GM06990 (cell line): ENCODE measurements at regions not wholly inside any gene's neighbourhood (a gene's known extent, or its start where the extent isn't known, plus 50 kb on each side); places are given as distances from the start of the nearest gene placed in this dataset.

Source experiments
- DNase-seq: peaks from one replicate; pipeline ENCODE4 v3.0.0-alpha.2; 2011; ENCODE audit not compliant: insufficient read length; ENCODE audit errors: extremely low read depth
- H3K27me3 ChIP-seq: replicated peaks from 2 replicates; pipeline ENCODE4 v1.6.0; 2011; ENCODE audit warnings: low read length; ENCODE audit not compliant: control insufficient read depth, insufficient read depth
- H3K36me3 ChIP-seq: 2 replicates; pipeline ENCODE4 v1.5.1; 2011; ENCODE audit warnings: low read length; ENCODE audit not compliant: control insufficient read depth, insufficient read depth
- H3K4me3 ChIP-seq: replicated peaks from 2 replicates; pipeline ENCODE4 v1.5.1; 2011; ENCODE audit warnings: low read depth, mild to moderate bottlenecking, control low read depth, low read length
- TF ChIP-seq, protein P1 (sequence below): IDR thresholded peaks from 2 replicates; pipeline ENCODE4 v1.5.1; 2011; ENCODE audit warnings: low read length, control low read depth, mild to moderate bottlenecking, inconsistent platforms; ENCODE audit not compliant: insufficient read depth, poor library complexity, severe bottlenecking

DNA sequence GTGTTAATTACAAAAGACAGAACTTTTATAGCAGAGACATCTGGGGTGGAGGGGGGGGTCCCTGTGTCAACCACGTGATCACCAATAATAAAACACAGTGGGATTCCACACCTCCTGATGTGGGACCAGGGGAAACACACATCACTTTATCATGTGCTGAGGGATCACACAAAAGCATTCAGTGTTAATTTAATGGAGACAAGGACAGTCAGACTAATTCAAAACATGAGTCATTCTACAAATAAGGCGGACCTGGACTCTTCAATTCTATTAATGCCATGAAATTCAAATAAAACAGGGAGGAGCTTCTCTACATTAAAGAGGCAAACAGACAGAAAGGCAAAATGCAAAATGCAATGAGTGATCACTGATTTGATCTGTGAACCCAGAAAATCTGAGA, 67.3 kb upstream of the PFKP start:
- H3K36me3 ChIP-seq = no peaks in the 10 kb centered on the region
- no peak for DNase-seq
- TF ChIP-seq, protein P1, sequence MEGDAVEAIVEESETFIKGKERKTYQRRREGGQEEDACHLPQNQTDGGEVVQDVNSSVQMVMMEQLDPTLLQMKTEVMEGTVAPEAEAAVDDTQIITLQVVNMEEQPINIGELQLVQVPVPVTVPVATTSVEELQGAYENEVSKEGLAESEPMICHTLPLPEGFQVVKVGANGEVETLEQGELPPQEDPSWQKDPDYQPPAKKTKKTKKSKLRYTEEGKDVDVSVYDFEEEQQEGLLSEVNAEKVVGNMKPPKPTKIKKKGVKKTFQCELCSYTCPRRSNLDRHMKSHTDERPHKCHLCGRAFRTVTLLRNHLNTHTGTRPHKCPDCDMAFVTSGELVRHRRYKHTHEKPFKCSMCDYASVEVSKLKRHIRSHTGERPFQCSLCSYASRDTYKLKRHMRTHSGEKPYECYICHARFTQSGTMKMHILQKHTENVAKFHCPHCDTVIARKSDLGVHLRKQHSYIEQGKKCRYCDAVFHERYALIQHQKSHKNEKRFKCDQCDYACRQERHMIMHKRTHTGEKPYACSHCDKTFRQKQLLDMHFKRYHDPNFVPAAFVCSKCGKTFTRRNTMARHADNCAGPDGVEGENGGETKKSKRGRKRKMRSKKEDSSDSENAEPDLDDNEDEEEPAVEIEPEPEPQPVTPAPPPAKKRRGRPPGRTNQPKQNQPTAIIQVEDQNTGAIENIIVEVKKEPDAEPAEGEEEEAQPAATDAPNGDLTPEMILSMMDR = no peak
- no peak overlapping the region for H3K4me3 ChIP-seq
- H3K27me3 ChIP-seq = no peaks in the 10 kb centered on the region

DNA sequence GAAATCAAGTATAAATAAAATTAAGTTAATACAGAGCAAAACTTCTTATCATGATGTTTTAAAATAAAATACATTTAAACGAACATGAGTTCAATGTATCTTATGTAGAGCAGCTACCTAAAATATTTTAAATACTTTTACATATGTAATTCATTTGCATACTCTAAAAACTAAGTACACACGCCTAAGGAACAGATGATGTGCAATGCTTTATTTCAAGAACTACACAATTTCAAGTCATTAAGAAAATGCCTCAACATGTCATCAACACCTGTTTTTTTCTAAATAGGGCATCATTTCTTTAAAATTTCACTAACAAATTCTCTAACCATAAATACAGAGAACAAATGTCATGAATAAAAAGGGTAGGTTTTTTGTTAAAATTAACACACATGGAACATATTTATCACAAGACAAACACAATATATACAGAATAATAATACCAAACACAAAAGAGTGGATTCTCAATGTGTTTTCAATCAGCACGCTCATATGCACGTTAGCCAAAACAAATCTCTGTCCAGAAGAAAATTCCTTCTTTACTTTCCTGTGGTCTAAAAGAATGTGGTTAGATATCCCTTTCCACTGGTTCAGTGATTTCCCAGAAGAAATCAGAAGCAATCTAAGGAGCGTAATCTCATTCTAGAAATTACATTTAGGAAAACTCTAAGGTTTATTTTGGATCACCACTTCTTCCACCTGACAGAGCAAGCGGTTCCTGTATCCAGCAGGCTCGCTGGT, 73.0 kb upstream of the PFKP start:
- no peak for DNase-seq
- H3K36me3 ChIP-seq = no peaks in the 10 kb centered on the region
- no peak overlapping the region for H3K4me3 ChIP-seq
- no peaks in the 10 kb centered on the region for H3K27me3 ChIP-seq
- TF ChIP-seq, protein P1 = no peak

DNA sequence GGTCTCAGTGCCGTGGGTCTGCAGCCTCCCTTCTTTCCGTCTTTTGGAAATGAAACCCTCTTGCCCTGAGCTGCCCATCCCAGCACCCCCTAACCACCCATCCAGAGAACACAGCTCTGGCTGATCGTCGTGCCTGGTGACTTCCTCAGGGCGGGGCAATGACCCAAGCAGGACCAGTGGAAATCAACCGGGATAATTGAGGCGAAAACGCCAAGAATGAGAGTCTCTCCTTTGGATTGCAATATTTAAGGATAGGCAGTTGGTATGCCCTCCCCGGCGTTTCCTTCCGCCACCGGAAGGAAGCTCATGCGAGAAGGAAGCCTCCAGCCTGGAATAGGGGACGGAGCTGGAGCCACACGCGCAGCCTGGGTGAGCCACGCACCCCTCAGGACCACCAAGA, 73.7 kb upstream of the PFKP start:
- DNase-seq = no peak
- TF ChIP-seq, protein P1 = no peak
- Histone ChIP-seq H3K27me3 (no peaks in the 10 kb centered on the region), H3K36me3 (no peaks in the 10 kb centered on the region), H3K4me3 (no peak overlapping the region)

DNA sequence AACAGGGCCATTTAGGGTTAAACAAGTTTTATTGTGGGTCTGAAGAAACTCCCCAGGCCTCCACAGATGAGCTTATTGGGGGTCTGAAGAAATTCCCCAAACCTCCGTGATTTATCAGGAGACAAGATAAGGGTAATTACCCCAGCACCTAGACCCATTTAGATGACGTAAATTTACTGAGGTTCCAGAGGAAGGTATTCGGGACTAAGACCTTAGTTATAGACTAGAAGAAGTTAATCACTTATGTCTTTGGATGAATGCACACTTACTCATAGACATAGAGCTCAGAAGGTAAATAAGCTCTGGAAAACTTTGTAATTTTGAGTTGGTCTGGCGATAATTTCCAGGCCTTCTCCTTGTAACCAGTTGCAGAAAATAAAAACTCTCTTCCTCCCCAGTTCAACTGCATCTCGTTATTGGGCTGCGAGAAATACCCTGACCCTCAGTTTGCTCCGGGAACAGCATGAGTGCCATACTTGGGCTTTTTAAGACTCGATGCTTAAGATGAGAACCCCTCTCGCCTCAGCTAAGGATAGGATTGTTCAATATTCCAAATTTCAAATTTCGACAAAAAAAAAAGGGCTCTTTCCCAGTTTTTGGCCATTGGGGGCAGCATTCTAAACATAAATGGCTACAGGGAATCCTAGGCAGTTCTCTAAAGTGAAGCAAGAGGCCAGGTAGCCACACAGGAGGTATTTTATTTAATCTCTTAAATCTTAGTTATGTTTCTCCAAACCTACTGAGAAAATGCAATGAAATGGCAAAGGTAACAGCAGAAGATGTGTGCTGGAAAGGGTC, 74.7 kb upstream of the PFKP start:
- H3K27me3 ChIP-seq = no peaks in the 10 kb centered on the region; the same call in 1 of the 2 replicates
- no peaks in the 10 kb centered on the region for H3K36me3 ChIP-seq
- no peak overlapping the region for H3K4me3 ChIP-seq
- no peak for DNase-seq
- TF ChIP-seq, protein P1 = peak; percentile 7

DNA sequence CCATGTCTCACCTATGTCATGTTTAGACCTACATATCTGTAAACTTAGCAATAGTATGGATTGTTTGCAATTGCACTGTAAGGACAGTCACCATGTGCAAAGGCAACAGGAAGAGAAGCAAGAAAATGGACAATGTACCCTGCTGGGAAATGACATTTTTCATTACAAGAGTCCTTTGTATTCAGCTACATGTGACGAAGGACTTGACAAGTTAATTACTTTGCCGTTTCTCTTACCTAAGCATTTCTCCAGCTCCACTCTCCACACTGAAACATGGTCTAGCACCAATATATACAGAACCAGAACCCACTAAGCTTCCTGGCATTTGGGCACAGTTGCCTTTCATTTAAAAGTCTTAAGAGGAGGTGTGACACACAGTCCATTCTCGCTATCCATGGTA, 76.6 kb upstream of the PFKP start:
- Histone ChIP-seq H3K27me3 (no peaks in the 10 kb centered on the region; the same call in 1 of the 2 replicates), H3K4me3 (no peak overlapping the region), H3K36me3 (no peaks in the 10 kb centered on the region)
- TF ChIP-seq, protein P1 = no peak
- DNase-seq = no peak
